ENCODE measurements at regions not wholly inside any gene's neighbourhood (a gene's known extent, or its start where the extent isn't known, plus 50 kb on each side); places are given as distances from the start of the nearest gene placed in this dataset.

DNA sequence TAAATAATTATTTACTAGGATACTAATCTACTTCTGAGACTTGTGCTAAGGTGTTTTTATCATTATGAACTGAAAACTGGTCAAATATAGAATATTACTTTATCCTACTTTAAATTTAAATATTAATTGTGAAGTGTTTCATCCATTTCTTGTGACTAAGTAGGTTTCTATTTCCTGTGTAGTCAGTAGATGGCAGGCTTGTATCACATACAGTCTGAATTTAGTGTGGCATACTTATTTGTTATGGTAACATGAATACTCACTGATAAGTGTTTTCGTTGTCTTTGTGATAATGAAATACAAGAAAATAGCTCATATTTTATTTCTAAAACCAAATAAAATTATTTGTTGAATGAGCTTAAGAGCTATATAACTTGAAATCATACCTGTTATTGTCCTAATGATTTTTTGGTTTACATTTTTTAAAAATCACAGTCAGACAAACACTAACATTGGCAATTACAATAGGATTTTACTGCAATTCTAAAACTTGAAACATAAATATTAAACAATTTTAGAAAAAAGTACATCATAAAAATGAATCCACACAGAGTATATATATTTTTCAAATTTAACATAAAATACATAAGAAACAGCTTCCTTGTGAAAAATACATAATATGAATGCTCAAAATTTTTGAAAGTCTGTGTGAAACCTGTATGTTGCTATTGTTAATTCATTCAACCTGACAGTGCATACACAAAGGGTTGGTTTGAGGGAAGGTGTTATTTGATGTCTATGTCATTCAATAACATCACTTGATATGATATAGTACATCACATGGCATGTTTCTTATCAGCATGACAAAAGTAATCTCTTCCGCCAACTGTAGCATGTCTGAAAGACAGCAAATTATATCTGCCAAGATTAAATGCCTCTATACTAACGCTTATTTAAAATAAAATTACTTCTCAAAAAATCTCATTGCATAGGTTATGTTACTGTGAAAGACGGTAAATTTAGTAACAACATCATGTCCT is 904.8 kb upstream of the PCDH20 start:
- ChIA-PET POLR2A (interaction anchor here (0.6 kb wide), 1 partner anchor 26 kb away, joined by 3 read pairs; no protein-coding TSS in a partner anchor), CTCF (no interaction called here)
- H3K4me3 ChIP-seq (ENCODE audit: low read depth, low read length) = no peak overlapping the region
- no peak for DNase-seq (ENCODE audit: low read depth, low spot score)
- TF ChIP-seq, protein P1, sequence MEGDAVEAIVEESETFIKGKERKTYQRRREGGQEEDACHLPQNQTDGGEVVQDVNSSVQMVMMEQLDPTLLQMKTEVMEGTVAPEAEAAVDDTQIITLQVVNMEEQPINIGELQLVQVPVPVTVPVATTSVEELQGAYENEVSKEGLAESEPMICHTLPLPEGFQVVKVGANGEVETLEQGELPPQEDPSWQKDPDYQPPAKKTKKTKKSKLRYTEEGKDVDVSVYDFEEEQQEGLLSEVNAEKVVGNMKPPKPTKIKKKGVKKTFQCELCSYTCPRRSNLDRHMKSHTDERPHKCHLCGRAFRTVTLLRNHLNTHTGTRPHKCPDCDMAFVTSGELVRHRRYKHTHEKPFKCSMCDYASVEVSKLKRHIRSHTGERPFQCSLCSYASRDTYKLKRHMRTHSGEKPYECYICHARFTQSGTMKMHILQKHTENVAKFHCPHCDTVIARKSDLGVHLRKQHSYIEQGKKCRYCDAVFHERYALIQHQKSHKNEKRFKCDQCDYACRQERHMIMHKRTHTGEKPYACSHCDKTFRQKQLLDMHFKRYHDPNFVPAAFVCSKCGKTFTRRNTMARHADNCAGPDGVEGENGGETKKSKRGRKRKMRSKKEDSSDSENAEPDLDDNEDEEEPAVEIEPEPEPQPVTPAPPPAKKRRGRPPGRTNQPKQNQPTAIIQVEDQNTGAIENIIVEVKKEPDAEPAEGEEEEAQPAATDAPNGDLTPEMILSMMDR (IDR thresholded peaks at IDR 0.05; ENCODE audit: insufficient read depth, low read length, missing control alignments) = no peak

GRCh38 chr13:62309904-62310303 is 894.3 kb upstream of the PCDH20 start:
- CTCF ChIA-PET = no interaction called here
- no peak overlapping the region for H3K4me3 ChIP-seq (ENCODE audit: low read depth, low read length)
- TF ChIP-seq, protein P1 (IDR thresholded peaks at IDR 0.05; ENCODE audit: insufficient read depth, low read length, missing control alignments) = no peak
- DNase-seq (ENCODE audit: low read depth, low spot score) = no peak
- POLR2A ChIA-PET = no interaction called here

DNA sequence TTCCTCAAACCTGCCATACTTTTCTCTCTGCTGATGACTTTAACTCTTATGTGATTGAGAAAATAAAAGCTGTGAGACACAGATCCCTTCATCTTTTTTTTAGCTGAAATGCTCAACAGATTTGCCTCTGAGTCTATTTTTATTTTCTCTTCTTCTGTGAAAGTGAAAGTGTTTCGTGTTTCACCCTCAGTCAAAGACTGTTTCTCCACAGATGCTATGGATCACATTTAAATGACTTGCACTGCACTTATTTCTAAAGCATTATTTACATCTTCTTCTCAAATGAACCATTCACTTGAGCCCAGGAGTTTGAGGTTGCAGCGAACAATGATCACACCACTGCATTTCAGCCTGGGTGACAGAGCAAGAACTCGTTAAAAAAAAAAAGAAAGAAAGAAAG is 890.1 kb upstream of the PCDH20 start:
- POLR2A ChIA-PET = no interaction called here
- TF ChIP-seq, protein P1 (IDR thresholded peaks at IDR 0.05; ENCODE audit: insufficient read depth, low read length, missing control alignments) = no peak
- CTCF ChIA-PET = no interaction called here

DNA sequence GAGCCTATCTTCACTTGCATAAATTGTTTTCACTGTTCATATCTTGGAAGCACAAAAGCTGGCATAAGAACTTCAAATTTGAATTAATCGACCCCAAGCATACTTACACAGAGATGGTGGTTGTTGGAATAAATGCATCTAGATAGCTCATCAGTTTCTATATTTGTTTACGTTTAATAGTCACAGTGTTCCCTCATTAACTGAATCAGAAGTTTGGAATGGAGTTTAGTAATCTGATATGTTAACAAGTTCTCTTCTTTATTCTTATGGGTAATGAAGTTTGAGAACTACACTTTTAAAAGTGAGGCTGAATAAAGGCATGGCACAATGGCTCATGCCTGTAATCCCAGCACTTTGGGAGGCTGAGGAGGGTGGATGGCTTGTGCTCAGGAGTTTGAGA is 886.7 kb upstream of the PCDH20 start:
- TF ChIP-seq, protein P1 (IDR thresholded peaks at IDR 0.05; ENCODE audit: insufficient read depth, low read length, missing control alignments) = no peak
- DNase-seq (ENCODE audit: low read depth, low spot score) = no peak
- H3K4me3 ChIP-seq (ENCODE audit: low read depth, low read length) = no peak overlapping the region
- POLR2A ChIA-PET = no interaction called here
- CTCF ChIA-PET = no interaction called here

More for the DNA sequence above, 890.1 kb upstream of the PCDH20 start:
- no peak overlapping the region for H3K4me3 ChIP-seq (ENCODE audit: low read depth, low read length)
- DNase-seq (ENCODE audit: low read depth, low spot score) = no peak

DNA sequence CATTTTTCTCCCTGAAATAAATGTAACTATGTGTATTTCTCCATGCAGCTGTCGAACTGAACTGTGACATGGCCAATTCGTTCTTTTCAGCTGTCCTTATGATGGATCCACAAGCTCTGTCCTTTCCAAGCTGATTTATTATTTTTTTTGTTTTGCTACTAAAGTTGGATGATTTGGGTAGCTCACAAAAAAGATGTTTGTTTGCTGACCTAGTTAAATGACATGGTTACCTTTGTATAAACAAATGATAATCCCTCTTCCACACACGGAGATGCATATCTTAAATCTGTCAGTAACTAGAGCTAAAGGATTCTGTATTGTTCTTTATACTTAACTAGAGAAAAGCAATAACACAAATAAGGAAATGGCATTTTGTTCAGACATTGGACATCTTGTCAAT is 884.3 kb upstream of the PCDH20 start:
- TF ChIP-seq, protein P1 (IDR thresholded peaks at IDR 0.05; ENCODE audit: insufficient read depth, low read length, missing control alignments) = no peak
- no peak overlapping the region for H3K4me3 ChIP-seq (ENCODE audit: low read depth, low read length)
- ChIA-PET CTCF (no interaction called here), POLR2A (no interaction called here)
- no peak for DNase-seq (ENCODE audit: low read depth, low spot score)

GRCh38 chr13:62296812-62297211 is 881.2 kb upstream of the PCDH20 start:
- ChIA-PET POLR2A (no interaction called here), CTCF (no interaction called here)
- H3K4me3 ChIP-seq (ENCODE audit: low read depth, low read length) = no peak overlapping the region
- DNase-seq (ENCODE audit: low read depth, low spot score) = no peak
- TF ChIP-seq, protein P1 (IDR thresholded peaks at IDR 0.05; ENCODE audit: insufficient read depth, low read length, missing control alignments) = no peak
